ENCODE measurements at regions not wholly inside any gene's neighbourhood (a gene's known extent, or its start where the extent isn't known, plus 50 kb on each side); places are given as distances from the start of the nearest gene placed in this dataset.

DNA sequence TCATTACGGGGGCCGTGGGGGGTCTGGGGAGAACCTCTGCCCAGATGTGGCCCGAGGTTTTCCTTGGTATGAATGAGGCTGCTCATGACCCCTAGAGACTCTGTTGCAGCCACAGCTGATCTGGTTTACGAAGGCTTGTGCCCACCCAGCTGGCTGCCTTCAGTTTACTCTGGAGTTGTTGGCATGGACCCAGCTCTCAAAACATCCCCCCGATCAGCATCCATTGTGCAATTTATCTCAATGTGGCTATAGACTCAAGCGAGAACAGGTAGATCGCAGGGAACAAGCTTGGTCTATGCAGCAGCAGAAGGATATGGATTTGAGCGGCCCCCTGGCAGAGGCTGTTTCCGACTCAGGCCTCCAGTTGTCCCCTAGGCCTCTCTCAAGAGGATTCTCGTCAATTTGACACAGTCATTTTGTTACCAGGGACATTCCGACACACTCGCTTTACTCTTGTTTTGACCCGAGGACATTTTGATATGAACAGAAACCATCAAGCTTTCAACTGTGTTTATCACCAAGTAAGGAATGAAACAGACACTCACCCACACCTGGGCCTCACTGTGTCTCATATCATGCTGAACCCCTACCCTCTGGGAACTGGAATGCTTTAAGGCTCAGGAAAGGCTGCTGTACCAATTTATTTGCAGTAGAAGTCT lies 161.5 kb downstream of the KATNAL1 start:
- in situ Hi-C loops (cut with MboI; ENCODE audit: low pct_unique_long_range_greater_than_20kb, low sequenced_read_pairs, unreplicated experiment), result loop anchor here (25.0 kb wide), 1 partner anchor 666 kb away; no protein-coding TSS in a partner anchor
- TF ChIP-seq, protein P1, sequence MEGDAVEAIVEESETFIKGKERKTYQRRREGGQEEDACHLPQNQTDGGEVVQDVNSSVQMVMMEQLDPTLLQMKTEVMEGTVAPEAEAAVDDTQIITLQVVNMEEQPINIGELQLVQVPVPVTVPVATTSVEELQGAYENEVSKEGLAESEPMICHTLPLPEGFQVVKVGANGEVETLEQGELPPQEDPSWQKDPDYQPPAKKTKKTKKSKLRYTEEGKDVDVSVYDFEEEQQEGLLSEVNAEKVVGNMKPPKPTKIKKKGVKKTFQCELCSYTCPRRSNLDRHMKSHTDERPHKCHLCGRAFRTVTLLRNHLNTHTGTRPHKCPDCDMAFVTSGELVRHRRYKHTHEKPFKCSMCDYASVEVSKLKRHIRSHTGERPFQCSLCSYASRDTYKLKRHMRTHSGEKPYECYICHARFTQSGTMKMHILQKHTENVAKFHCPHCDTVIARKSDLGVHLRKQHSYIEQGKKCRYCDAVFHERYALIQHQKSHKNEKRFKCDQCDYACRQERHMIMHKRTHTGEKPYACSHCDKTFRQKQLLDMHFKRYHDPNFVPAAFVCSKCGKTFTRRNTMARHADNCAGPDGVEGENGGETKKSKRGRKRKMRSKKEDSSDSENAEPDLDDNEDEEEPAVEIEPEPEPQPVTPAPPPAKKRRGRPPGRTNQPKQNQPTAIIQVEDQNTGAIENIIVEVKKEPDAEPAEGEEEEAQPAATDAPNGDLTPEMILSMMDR (IDR thresholded peaks at IDR 0.05; ENCODE audit: extremely low read depth, insufficient read depth, missing control alignments), result no peak
- peak; percentile 72 for DNase-seq (ENCODE audit: low spot score)

DNA sequence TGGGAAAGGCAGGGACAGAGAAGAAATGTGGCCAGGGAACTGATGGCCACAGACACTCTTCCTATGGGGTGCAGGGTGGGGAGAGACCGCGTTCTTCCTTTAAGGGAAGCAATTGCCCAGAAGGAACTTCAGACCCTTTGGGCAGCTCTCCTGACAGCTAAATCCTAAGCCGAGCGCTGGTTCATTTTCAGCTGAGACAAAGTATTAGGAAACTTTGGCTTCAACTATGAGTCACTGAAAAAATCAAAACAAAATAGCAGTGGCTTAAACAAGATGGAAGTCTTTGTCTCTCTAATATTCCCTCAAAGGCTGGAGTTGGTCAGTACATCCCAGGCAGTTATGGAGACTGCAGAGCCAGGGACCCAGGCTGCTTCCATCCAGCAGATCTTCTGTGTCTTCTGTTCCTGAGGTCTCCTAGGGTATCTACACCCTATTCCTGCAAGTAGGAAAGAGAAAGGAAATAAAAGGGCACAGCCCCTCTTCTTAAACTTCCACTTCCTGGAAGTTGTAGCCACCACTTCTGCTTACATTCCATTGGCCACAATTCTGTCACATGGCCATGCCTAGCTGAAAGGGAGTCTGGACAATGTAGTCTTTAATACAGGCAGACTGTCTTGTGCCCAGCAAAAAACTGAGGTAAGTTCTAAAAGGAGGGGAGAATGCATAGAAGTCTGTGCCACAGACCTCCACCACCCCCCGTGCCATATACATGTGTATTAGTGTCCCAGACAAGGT lies 163.5 kb downstream of the KATNAL1 start:
- in situ Hi-C loops (cut with MboI; ENCODE audit: low pct_unique_long_range_greater_than_20kb, low sequenced_read_pairs, unreplicated experiment), result loop anchor here (25.0 kb wide), 1 partner anchor 668 kb away; no protein-coding TSS in a partner anchor
- no peak for DNase-seq (ENCODE audit: low spot score)

DNA sequence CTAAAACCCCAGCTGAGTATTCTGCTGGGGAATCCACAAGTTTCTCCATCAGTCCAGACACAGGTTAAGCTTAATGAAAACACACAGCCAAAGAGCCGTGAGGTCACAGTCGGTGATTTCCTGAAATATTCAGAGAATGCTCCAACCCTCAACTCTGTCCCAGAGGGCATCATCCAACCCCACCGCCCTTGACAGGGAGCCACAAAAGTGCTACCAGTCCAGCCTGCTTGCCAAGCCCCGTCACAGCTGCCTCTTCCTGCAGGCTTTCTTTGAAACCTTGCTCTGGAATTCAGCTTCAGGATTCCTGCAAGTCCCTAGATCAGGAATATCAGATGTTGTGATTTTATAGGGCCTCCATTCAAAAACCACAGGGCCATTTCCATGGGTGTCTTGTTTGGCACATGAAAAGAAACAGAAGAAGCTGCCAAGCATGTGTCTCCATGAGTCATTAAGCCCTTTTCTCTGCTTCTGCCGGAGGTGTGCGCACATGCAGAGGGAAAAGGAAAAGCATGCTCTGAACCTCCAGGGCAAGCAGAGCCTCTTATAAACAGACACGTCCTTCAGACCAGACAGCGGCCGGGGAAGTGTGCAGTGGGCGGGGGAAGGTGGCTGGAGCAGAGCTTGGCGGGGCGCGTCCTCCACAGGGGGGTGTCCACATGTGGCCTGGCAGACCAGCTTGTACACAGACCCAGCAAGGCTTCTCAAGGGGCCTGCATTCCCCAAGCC lies 164.7 kb downstream of the KATNAL1 start:
- in situ Hi-C loops (cut with MboI; ENCODE audit: low pct_unique_long_range_greater_than_20kb, low sequenced_read_pairs, unreplicated experiment), result loop anchor here (25.0 kb wide), 1 partner anchor 670 kb away; no protein-coding TSS in a partner anchor
- no peak for DNase-seq (ENCODE audit: low spot score)
- TF ChIP-seq, protein P1 (IDR thresholded peaks at IDR 0.05; ENCODE audit: extremely low read depth, insufficient read depth, missing control alignments), result no peak

More for the DNA sequence above, 163.5 kb downstream of the KATNAL1 start:
- TF ChIP-seq, protein P1 (IDR thresholded peaks at IDR 0.05; ENCODE audit: extremely low read depth, insufficient read depth, missing control alignments), result no peak

DNA sequence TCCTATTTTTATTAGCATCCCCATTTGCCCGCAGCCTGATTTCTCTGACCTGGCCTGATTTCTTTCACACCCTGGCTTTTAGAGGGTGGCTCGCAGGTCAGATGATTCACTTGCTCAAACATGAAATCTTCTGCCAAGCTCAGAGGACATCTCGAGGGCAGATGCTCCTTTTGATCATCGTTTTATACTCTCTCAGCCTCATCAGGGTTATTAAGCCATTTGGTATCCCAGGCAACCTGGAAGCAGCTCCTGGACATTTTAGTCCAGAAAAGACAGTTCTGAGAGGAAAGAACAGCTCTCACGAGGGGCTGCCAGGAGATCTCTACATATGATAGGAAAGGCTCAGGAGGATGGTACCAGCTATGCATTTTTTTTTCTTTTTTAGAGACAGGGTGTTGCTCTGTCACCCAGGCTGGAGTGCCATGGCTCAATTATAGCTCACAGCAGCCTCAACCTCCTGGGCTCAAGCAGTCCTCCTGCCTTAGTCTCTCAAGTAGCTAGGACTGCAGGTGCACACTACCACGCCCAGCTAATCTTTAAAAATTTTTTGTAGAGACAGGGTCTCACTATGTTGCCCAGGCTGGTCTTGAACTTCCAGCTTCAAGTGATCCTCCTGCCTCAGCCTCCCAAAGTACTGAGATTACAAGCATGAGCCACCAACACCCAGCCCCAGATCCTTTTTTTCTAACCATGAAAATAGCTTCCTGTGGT lies 165.4 kb downstream of the KATNAL1 start:
- in situ Hi-C loops (cut with MboI; ENCODE audit: low pct_unique_long_range_greater_than_20kb, low sequenced_read_pairs, unreplicated experiment), result loop anchor here (25.0 kb wide), 1 partner anchor 670 kb away; no protein-coding TSS in a partner anchor
- DNase-seq (ENCODE audit: low spot score), result no peak

DNA sequence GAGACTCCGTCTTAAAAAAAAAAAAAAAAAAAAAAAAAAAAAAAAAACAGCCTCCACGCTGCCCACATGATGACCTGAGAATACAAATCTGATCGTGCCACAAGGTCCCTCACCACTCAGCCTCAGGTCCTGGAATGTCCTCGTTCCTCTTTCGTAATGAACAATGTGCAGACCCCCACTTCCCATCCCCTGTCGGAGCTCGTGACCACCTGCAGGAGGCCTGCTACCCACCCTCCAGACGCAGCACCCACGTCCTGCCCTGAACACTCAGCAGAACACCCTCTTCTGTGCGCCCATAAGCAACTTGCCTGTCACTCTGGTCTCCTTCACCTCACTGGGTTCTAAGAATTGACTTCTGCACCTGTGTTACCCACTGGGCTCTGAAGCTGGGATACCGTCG lies 166.4 kb downstream of the KATNAL1 start:
- TF ChIP-seq, protein P1 (IDR thresholded peaks at IDR 0.05; ENCODE audit: extremely low read depth, insufficient read depth, missing control alignments), result no peak
- DNase-seq (ENCODE audit: low spot score), result no peak
- in situ Hi-C loops (cut with MboI; ENCODE audit: low pct_unique_long_range_greater_than_20kb, low sequenced_read_pairs, unreplicated experiment), result loop anchor here (25.0 kb wide), 1 partner anchor 671 kb away; no protein-coding TSS in a partner anchor

More for the DNA sequence above, 165.4 kb downstream of the KATNAL1 start:
- TF ChIP-seq, protein P1 (IDR thresholded peaks at IDR 0.05; ENCODE audit: extremely low read depth, insufficient read depth, missing control alignments), result no peak

DNA sequence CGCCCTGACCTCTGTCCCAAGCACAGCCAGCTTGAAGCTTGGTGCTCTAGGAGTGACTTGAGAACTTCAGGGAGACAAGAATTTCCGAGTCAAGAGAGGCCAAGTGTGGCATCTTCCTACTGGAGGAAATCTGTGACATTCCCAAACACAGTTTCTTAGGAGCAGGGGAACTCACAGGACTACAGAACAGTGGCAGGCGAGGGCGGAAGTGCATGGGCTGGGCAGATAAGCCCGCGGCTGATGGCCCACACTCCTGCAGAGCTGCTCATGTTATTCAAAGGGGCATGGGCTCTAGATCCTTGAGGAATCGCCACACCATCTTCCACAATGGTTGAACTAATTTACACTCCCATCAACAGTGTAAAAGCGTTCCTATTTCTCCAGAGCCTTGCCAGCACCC lies 168.8 kb downstream of the KATNAL1 start:
- DNase-seq (ENCODE audit: low spot score), result no peak
- in situ Hi-C loops (cut with MboI; ENCODE audit: low pct_unique_long_range_greater_than_20kb, low sequenced_read_pairs, unreplicated experiment), result loop anchor here (10.0 to 25.0 kb wide), 3 partner anchors 196 to 674 kb away; no protein-coding TSS in a partner anchor
- TF ChIP-seq, protein P1 (IDR thresholded peaks at IDR 0.05; ENCODE audit: extremely low read depth, insufficient read depth, missing control alignments), result no peak

Measured in GM13977 (cell line).